Mucosa of rectum (tissue), 2 donors: ENCODE measurements at regions not wholly inside any gene's neighbourhood (a gene's known extent, or its start where the extent isn't known, plus 50 kb on each side); places are given as distances from the start of the nearest gene placed in this dataset.

Source experiments
- H3K27ac ChIP-seq, 2 donors: one replicate each; pipeline ENCODE4 v1.7.0; 2013; ENCODE audit warnings: inconsistent platforms in 2 of 2, low read depth in 2 of 2, low read length in 2 of 2
- H3K27me3 ChIP-seq, 2 donors: one replicate each; pipeline ENCODE4 v1.7.0; 2013; ENCODE audit warnings: low read length in 2 of 2; ENCODE audit not compliant: control insufficient read depth in 2 of 2, insufficient read depth in 2 of 2
- H3K36me3 ChIP-seq, 2 donors: one replicate each; pipeline ENCODE4 v1.7.0; 2013; ENCODE audit warnings: low read length in 2 of 2; ENCODE audit not compliant: control insufficient read depth in 2 of 2, insufficient read depth in 2 of 2
- H3K4me1 ChIP-seq, 2 donors: one replicate each; pipeline ENCODE4 v1.7.0; 2013; ENCODE audit warnings: low read length in 2 of 2, mild to moderate bottlenecking in 1 of 2; ENCODE audit not compliant: control insufficient read depth in 2 of 2, insufficient read depth in 2 of 2
- H3K4me3 ChIP-seq, 2 donors: one replicate each; pipeline ENCODE4 v1.7.0; 2013; ENCODE audit warnings: low read length in 2 of 2
- H3K9ac ChIP-seq, 2 donors: one replicate each; pipeline ENCODE4 v1.7.0; 2013; ENCODE audit warnings: low read length in 2 of 2, low read depth in 1 of 2, mild to moderate bottlenecking in 1 of 2
- H3K9me3 ChIP-seq, 2 donors: one replicate each; pipeline ENCODE4 v1.7.0; 2013; ENCODE audit warnings: low read length in 2 of 2; ENCODE audit not compliant: control insufficient read depth in 2 of 2
- donor health status: healthy.
- donor health status: Normal muscosa, but diverticular disease.

- Histone ChIP-seq H3K27me3 (no peaks in the 10 kb centered on the region), H3K9me3 (no peaks in the 10 kb centered on the region), H3K9ac (no peak overlapping the region), H3K36me3 (no peaks in the 10 kb centered on the region), H3K4me1 (no peaks in the 10 kb centered on the region), H3K4me3 (no peak overlapping the region), H3K27ac (no peak overlapping the region)
These were observed 51.3 kb upstream of the FOXC1 start for GRCh38 chr6:1558388-1558787.
